Sigmoid colon (tissue), 4 donors: ENCODE measurements at regions not wholly inside any gene's neighbourhood (a gene's known extent, or its start where the extent isn't known, plus 50 kb on each side); places are given as distances from the start of the nearest gene placed in this dataset.

ENCODE experiments used
- EP300 ChIP-seq, 4 donors: sonication (generic); formaldehyde crosslinking; IDR thresholded peaks; one replicate each; pipeline ENCODE4 v1.6.1; 2017; ENCODE audit warnings: antibody characterized with exemption in 4 of 4
- POLR2A ChIP-seq, 2 donors: fragments of 450-650 bp; IDR thresholded peaks; one replicate each; pipeline ENCODE4 v1.6.1; 2016; ENCODE audit warnings: antibody characterized with exemption in 2 of 2, mild to moderate bottlenecking in 2 of 2, moderate library complexity in 2 of 2
- POLR2AphosphoS5 ChIP-seq, 4 donors: sonication (generic); formaldehyde crosslinking; IDR thresholded peaks; one replicate each; pipeline ENCODE4 v1.6.1; 2017; ENCODE audit warnings: antibody characterized with exemption in 4 of 4
- TF ChIP-seq, protein P1 (sequence below), 4 experiments: fragments of 450-650 bp in 3 of 4; fragments of 200-600 bp in 1 of 4; IDR thresholded peaks; one replicate each; pipeline ENCODE4 v1.5.1; 2016 to 2019; ENCODE audit warnings: antibody characterized with exemption in 4 of 4, mild to moderate bottlenecking in 3 of 4, moderate library complexity in 2 of 4

GRCh38 chr14:87547536-87547935 is 445.4 kb downstream of the GALC start:
- TF ChIP-seq, protein P1, sequence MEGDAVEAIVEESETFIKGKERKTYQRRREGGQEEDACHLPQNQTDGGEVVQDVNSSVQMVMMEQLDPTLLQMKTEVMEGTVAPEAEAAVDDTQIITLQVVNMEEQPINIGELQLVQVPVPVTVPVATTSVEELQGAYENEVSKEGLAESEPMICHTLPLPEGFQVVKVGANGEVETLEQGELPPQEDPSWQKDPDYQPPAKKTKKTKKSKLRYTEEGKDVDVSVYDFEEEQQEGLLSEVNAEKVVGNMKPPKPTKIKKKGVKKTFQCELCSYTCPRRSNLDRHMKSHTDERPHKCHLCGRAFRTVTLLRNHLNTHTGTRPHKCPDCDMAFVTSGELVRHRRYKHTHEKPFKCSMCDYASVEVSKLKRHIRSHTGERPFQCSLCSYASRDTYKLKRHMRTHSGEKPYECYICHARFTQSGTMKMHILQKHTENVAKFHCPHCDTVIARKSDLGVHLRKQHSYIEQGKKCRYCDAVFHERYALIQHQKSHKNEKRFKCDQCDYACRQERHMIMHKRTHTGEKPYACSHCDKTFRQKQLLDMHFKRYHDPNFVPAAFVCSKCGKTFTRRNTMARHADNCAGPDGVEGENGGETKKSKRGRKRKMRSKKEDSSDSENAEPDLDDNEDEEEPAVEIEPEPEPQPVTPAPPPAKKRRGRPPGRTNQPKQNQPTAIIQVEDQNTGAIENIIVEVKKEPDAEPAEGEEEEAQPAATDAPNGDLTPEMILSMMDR (IDR thresholded peaks at IDR 0.05), result no peak
- no peak for TF ChIP-seq EP300 (IDR thresholded peaks at IDR 0.05)
- no peak for TF ChIP-seq POLR2A (IDR thresholded peaks at IDR 0.05)
- no peak for TF ChIP-seq POLR2AphosphoS5 (IDR thresholded peaks at IDR 0.05)
